GM18498 (cell line): ENCODE measurements at regions not wholly inside any gene's neighbourhood (a gene's known extent, or its start where the extent isn't known, plus 50 kb on each side); places are given as distances from the start of the nearest gene placed in this dataset.

Source experiments
- ATAC-seq: cut with Tn5 transposase; IDR thresholded peaks from one replicate; pipeline ENCODE4 v1.9.1; 2021; ENCODE audit warnings: mild to moderate bottlenecking, moderate library complexity; ENCODE audit not compliant: unreplicated experiment

DNA sequence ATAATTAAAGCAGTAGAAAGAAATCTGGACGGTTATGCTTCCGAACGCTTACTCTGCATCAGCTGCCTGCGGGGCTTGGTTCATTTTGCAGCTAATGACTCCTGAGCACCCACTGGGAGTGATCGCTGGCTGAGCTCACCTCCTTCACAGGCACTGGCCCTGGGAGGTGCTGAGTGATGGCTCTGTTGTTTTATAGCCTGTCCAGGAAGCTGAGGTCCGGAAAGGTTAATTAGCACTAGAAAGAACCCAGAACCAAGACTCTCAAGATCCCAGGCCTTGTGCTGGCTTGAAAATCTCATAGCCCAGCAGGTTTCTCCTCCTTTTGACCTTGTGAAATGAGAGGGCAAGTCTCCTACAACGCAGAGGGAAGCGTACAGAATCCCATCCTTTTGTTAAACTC, 226.2 kb downstream of the AJAP1 start:
- no peak for ATAC-seq

DNA sequence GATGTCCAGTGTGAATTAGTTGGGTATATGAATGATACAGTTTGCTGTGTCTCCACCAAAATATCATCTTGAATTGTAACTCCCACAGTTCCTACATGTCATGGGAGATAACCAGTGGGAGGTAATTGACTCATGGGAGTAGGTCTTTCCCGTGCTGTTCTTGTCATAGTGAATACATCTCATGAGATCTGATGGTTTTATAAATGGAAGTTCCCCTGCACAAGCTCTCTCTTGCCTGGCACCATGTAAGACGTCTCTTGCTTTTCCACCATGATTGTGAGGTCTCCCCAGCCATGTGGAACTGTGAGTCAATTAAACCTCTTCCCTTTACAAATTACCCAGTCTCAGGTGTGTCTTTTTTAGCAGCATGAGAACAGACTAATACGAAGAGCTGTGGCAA, 223.0 kb downstream of the AJAP1 start:
- ATAC-seq, result no peak

DNA sequence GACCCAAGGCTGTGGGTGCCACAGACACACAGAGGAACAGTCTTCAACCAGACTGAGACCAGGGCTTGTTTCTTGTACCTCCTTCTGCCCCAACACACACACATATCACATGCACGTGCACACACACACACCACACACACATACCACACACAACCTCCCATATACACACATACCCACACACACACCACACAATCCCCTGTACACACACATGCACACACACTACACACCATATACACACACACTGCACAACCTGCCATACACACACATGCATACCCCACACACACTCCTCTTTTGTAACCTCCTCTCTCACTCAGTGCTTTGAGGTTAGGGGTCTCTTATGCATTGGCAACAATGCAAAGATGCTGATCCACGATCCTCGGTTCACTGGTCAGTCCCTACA, 217.0 kb downstream of the AJAP1 start:
- ATAC-seq, result no peak

DNA sequence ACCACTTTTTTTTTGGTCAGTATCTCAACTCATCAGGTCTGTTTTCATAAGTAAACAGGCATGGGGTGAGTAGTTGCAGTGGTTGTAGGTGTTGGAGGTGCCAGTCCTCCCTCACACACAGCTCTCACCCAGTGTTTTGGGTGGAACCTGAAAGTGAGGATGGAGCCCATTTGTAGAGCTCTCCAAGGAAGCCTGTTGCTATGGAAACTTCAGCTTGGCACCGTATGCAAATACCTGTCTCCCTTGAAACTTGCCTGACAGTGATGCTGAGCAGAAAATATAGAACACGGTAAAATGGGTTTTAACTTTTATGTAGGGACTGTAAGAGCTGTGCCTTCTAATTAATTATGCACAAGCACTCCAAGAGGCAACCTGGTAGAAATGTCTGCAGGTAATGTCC, 214.1 kb downstream of the AJAP1 start:
- ATAC-seq, result no peak

DNA sequence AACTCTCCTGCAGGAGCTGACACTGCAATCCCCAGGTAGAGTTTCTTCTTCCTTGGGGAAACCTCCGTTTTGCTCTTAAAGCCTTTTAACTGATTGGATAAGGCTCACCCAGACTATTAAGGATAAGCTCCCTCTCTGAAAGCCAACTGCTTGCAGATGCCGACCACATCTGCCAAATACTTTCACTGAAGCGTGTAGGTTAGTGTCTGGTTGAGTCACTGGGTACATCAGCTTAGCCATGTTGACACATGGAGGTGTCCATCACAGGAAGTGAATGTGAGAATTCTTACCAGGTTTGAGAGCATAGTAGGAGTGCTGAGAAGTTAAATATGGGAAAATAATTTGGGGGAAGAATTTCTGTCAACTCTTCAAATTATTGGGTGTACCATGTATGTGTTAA, 202.0 kb downstream of the AJAP1 start:
- no peak for ATAC-seq

DNA sequence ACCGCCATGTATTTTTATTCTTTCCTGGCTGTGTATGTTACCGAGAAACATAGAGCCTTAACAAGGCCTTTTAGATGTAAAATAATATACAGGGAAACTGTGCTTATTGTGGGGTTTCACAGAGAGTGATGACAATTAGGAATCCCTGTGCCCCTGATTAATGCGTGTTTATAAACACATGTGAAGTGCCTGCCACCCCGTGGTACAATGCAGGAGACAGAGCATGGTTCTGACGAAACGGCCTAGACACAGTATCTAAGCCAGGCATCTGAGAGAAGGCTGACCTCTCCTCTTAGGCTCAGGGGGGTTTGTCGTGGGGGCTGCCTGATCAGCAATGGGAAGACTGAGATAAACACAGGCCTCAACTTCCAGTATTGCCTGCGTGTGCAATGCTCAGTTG, 200.0 kb downstream of the AJAP1 start:
- ATAC-seq, result no peak

DNA sequence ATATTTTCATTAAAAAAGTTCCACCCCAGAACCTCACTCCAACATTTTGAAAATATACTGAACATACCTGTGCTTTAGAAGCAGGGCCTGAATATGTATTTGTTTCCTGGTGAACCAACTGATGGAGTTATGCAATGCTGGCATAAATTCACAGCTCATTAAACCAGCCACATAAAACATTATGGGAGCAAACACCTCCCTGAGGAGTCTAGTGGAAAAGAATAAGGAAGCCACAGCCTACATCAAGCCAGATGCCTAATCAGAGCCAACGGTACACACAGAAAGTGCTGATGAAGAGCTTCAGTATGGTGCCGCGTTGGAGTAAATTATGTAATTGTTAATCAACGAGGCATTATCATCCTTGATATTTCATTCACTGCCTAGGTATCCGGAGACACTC, 199.5 kb downstream of the AJAP1 start:
- ATAC-seq, result no peak

DNA sequence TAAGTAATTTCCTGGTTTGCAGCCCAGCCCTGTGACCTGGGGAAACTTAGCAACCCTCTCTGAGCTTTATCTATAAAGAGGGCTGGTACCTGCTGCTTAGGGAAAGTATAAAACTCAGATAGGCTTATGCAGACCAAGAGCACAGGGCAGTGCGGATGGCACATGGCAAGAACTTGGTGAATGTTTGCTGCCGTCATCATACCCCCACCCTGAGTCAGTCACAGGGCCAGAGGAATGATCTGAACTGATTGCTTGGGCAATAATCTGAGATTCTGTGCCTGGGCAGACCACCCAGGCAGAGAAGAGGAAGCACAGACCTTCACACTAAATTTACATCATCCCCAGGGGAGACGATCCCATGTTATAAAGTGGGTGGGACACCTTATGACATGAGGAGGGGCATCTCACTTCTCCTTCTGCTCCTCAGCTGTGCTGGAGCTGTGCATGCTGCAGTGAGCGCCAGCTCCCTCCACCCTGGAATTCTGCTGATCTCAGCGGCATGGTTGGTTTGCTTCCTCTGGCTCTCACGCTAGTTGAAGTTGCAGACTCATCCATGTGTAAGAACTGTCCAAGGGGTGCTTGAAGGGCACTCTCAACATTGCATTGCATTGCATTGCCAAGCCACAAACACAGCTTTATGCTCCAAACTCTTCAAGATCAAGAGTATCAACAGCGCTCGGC, 197.1 kb downstream of the AJAP1 start:
- no peak for ATAC-seq

DNA sequence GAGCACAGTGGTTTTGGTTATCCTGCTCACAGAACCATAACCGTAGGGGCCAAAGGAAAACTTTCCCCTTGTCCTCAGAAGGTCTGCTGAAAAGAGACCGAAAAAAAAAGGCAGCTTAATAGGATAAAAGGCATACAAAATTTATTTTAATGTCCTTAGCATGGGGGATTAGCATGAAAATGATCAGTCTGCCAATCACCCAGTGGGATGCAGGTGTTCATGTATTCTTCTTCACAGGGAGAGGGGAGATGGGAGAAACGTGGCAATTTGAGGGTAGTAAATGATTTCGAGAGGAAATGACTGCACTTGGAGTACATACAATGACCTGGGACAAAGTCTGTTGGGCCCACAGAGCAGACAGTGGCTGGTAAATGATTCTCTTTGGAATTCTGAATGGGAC, 194.0 kb downstream of the AJAP1 start:
- ATAC-seq, result no peak

DNA sequence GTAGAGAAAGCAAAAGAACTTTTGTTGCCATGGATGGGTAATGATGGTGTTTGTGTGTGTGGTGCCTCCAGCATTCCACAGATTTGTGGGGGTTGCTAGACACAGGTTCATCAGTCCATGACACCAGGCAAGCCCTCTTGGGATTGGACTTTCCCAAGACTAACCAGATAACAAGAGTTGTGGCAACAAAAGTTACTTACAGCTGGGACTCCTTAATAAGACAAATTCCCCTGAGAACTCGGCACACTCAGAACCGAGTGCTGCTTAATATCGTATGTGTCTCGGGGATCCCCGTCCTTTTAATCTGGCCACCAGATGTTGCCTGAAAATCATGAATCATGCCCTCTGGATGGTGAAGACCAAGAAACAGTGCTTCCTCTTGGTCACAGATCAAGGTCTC, 193.3 kb downstream of the AJAP1 start:
- no peak for ATAC-seq
